ENCODE measurements at regions not wholly inside any gene's neighbourhood (a gene's known extent, or its start where the extent isn't known, plus 50 kb on each side); places are given as distances from the start of the nearest gene placed in this dataset.

GRCh38 chr13:21901336-21901735, 230.5 kb downstream of the FGF9 start:
- Histone ChIP-seq H3K27me3 (ENCODE audit: insufficient read depth, low read length) (no peaks in the 10 kb centered on the region), H3K4ac (ENCODE audit: low read depth, low read length) (no peak overlapping the region), H4K5ac (ENCODE audit: insufficient read length, low read depth, low read length) (no peak overlapping the region), H3K27ac (ENCODE audit: insufficient read length, low read depth, low read length) (no peak overlapping the region), H3K79me1 (ENCODE audit: insufficient read depth, low read depth, low read length, poor library complexity, severe bottlenecking) (no peaks in the 10 kb centered on the region), H3K23ac (ENCODE audit: insufficient read length, low read depth, low read length) (no peak overlapping the region), H2BK5ac (ENCODE audit: insufficient read length, low read length) (no peak overlapping the region), H4K91ac (ENCODE audit: insufficient read length, low read depth, low read length) (no peak overlapping the region), H3K18ac (ENCODE audit: insufficient read length, low read depth, low read length) (no peak overlapping the region), H3K4me2 (ENCODE audit: insufficient read depth, insufficient read length, low read length) (no peak overlapping the region), H3K56ac (ENCODE audit: insufficient read length, low read depth, low read length) (no peak overlapping the region), H2BK15ac (ENCODE audit: low read depth, low read length) (no peak overlapping the region), H2BK120ac (ENCODE audit: low read depth, low read length, poor library complexity, severe bottlenecking) (no peak overlapping the region), H3K23me2 (ENCODE audit: insufficient read length, low read depth, low read length, poor library complexity, severe bottlenecking) (no peaks in the 10 kb centered on the region), H3K9ac (ENCODE audit: extremely low read depth, insufficient read length, low read length) (no peak overlapping the region), H2AFZ (ENCODE audit: low read length) (no peak overlapping the region), H3K9me3 (ENCODE audit: control insufficient read depth, low read depth, low read length) (no peaks in the 10 kb centered on the region), H2BK12ac (ENCODE audit: insufficient read length, low read depth, low read length) (no peak overlapping the region), H2AK5ac (ENCODE audit: insufficient read length, low read length) (no peak overlapping the region), H4K8ac (replicated peaks; ENCODE audit: insufficient read length, low read depth, low read length) (no peak overlapping the region), H4K20me1 (ENCODE audit: control insufficient read depth, insufficient read depth, insufficient read length) (no peaks in the 10 kb centered on the region), H3T11ph (ENCODE audit: low read length) (no peak overlapping the region), H3K14ac (ENCODE audit: insufficient read depth, low read length) (no peak overlapping the region), H3K79me2 (ENCODE audit: insufficient read depth, low read length) (no peaks in the 10 kb centered on the region), H2BK20ac (ENCODE audit: low read depth, low read length, poor library complexity, severe bottlenecking) (no peak overlapping the region), H3K4me1 (ENCODE audit: insufficient read depth, low read length) (no peaks in the 10 kb centered on the region)
- Mint-ChIP-seq H3K4me1 (peaks cover 2 to 9% of the 10 kb centered on the region in 2 experiments), H3K9me3 (no peaks in the 10 kb centered on the region; a peak in 1 of 5 replicates), H3K27ac (no peak overlapping the region), H3K36me3 (ENCODE audit: insufficient read depth in 1 of 3, low read depth in 3 of 3) (no peaks in the 10 kb centered on the region), H3K27me3 (ENCODE audit: low read depth) (no peaks in the 10 kb centered on the region; the same call in 1 of the 2 replicates), H3K4me3 (no peak overlapping the region)
- peak; percentile 16 for DNase-seq
- no CpG with 5 or more reads among the region's 2 CpGs for WGBS (ENCODE audit: extremely low coverage, insufficient read length, low lambda C conversion rate)
- no peak for TF ChIP-seq CTCF (conservative IDR thresholded peaks at IDR 0.05)
